ENCODE measurements at regions not wholly inside any gene's neighbourhood (a gene's known extent, or its start where the extent isn't known, plus 50 kb on each side); places are given as distances from the start of the nearest gene placed in this dataset.

- intact Hi-C loops (cut with DNase I; ENCODE audit: low total_unique reads) = no loop called here
- no peak for TF ChIP-seq CTCF (IDR thresholded peaks at IDR 0.05)
- Histone ChIP-seq H3K27me3 (no peaks in the 10 kb centered on the region), H3K36me3 (no peaks in the 10 kb centered on the region), H3K9me3 (no peaks in the 10 kb centered on the region), H3K4me1 (no peaks in the 10 kb centered on the region), H3K4me3 (no peak overlapping the region), H3K27ac (no peak overlapping the region)
- no peak for DNase-seq
Observed at GRCh38 chr1:216824511-216824910, 101.3 kb upstream of the ESRRG start.

- intact Hi-C loops (cut with DNase I; ENCODE audit: low total_unique reads) = no loop called here
- no peaks in the 10 kb centered on the region for H3K9me3 ChIP-seq
- no peak for TF ChIP-seq CTCF (IDR thresholded peaks at IDR 0.05)
- DNase-seq = no peak
- no peak overlapping the region for H3K27ac ChIP-seq
- no peaks in the 10 kb centered on the region for H3K4me1 ChIP-seq
- H3K27me3 ChIP-seq = no peaks in the 10 kb centered on the region
- no peaks in the 10 kb centered on the region for H3K36me3 ChIP-seq
- no peak overlapping the region for H3K4me3 ChIP-seq
Observed at GRCh38 chr1:216823731-216824130, 100.5 kb upstream of the ESRRG start.

GRCh38 chr1:216822480-216822879, 99.3 kb upstream of the ESRRG start:
- intact Hi-C loops (cut with DNase I; ENCODE audit: low total_unique reads) = no loop called here
- no peaks in the 10 kb centered on the region for H3K27me3 ChIP-seq

GRCh38 chr1:216820345-216820744, 97.1 kb upstream of the ESRRG start:
- no peak for TF ChIP-seq CTCF (IDR thresholded peaks at IDR 0.05)
- H3K9me3 ChIP-seq = no peaks in the 10 kb centered on the region
- intact Hi-C loops (cut with DNase I; ENCODE audit: low total_unique reads) = no loop called here
- DNase-seq = no peak
- H3K4me3 ChIP-seq = no peak overlapping the region
- H3K27me3 ChIP-seq = no peaks in the 10 kb centered on the region
- H3K36me3 ChIP-seq = no peaks in the 10 kb centered on the region
- no peak overlapping the region for H3K27ac ChIP-seq
- no peaks in the 10 kb centered on the region for H3K4me1 ChIP-seq

More at GRCh38 chr1:216822480-216822879, 99.3 kb upstream of the ESRRG start:
- no peak overlapping the region for H3K4me3 ChIP-seq
- H3K27ac ChIP-seq = no peak overlapping the region
- H3K4me1 ChIP-seq = no peaks in the 10 kb centered on the region
- DNase-seq = no peak
- no peaks in the 10 kb centered on the region for H3K36me3 ChIP-seq
- no peaks in the 10 kb centered on the region for H3K9me3 ChIP-seq
- TF ChIP-seq CTCF (IDR thresholded peaks at IDR 0.05) = no peak

GRCh38 chr1:216818284-216818683, 95.1 kb upstream of the ESRRG start:
- DNase-seq = no peak
- H3K36me3 ChIP-seq = no peaks in the 10 kb centered on the region
- intact Hi-C loops (cut with DNase I; ENCODE audit: low total_unique reads) = no loop called here
- TF ChIP-seq CTCF (IDR thresholded peaks at IDR 0.05) = no peak
- H3K4me1 ChIP-seq = no peaks in the 10 kb centered on the region
- no peak overlapping the region for H3K27ac ChIP-seq
- H3K27me3 ChIP-seq = no peaks in the 10 kb centered on the region
- H3K9me3 ChIP-seq = no peaks in the 10 kb centered on the region
- H3K4me3 ChIP-seq = no peak overlapping the region
